H9 (cell line): ENCODE measurements at regions not wholly inside any gene's neighbourhood (a gene's known extent, or its start where the extent isn't known, plus 50 kb on each side); places are given as distances from the start of the nearest gene placed in this dataset.

Source experiments
- DNase-seq: peaks from one replicate; pipeline ENCODE4 v3.0.0-alpha.2; 2017
- H2AFZ ChIP-seq: one replicate; pipeline ENCODE4 v1.6.1; 2013; ENCODE audit warnings: mild to moderate bottlenecking, low read length, control low read depth, moderate library complexity
- H2AK5ac ChIP-seq: 2 replicates; pipeline ENCODE4 v1.6.1; 2013; ENCODE audit warnings: low read length, control low read depth, mixed read lengths; ENCODE audit not compliant: insufficient read length
- H2BK120ac ChIP-seq: one replicate; pipeline ENCODE4 v1.6.1; 2013; ENCODE audit warnings: low read depth, mild to moderate bottlenecking, low read length, control low read depth, inconsistent platforms; ENCODE audit not compliant: poor library complexity, severe bottlenecking
- H2BK12ac ChIP-seq: 2 replicates; pipeline ENCODE4 v1.6.1; 2013; ENCODE audit warnings: low read length, control low read depth, mixed read lengths, low read depth; ENCODE audit not compliant: insufficient read length
- H2BK15ac ChIP-seq: 2 replicates; pipeline ENCODE4 v1.6.1; 2013; ENCODE audit warnings: low read depth, low read length, control low read depth
- H2BK20ac ChIP-seq: one replicate; pipeline ENCODE4 v1.6.1; 2013; ENCODE audit warnings: low read depth, mild to moderate bottlenecking, low read length, control low read depth, inconsistent platforms; ENCODE audit not compliant: poor library complexity, severe bottlenecking
- H2BK5ac ChIP-seq: 2 replicates; pipeline ENCODE4 v1.6.1; 2013; ENCODE audit warnings: low read length, control low read depth, mixed read lengths; ENCODE audit not compliant: insufficient read length
- H3K14ac ChIP-seq: 2 replicates; pipeline ENCODE4 v1.6.1; 2013; ENCODE audit warnings: low read length, control low read depth; ENCODE audit not compliant: insufficient read depth
- H3K18ac ChIP-seq: 2 replicates; pipeline ENCODE4 v1.6.1; 2013; ENCODE audit warnings: low read depth, mild to moderate bottlenecking, mixed read lengths, low read length, control low read depth; ENCODE audit not compliant: insufficient read length
- H3K23ac ChIP-seq: 2 replicates; pipeline ENCODE4 v1.6.1; 2013; ENCODE audit warnings: low read length, control low read depth, mixed read lengths, low read depth; ENCODE audit not compliant: insufficient read length
- H3K23me2 ChIP-seq: 2 replicates; pipeline ENCODE4 v1.6.1; 2013; ENCODE audit warnings: low read depth, mild to moderate bottlenecking, mixed read lengths, low read length, control low read depth; ENCODE audit not compliant: insufficient read length, poor library complexity, severe bottlenecking
- H3K27ac ChIP-seq: 2 replicates; pipeline ENCODE4 v1.5.1; 2013; ENCODE audit warnings: low read length, control low read depth, mixed read lengths, low read depth; ENCODE audit not compliant: insufficient read length
- H3K27me3 ChIP-seq: 2 replicates; pipeline ENCODE4 v1.6.1; 2013; ENCODE audit warnings: low read length, control low read depth, inconsistent platforms; ENCODE audit not compliant: insufficient read depth
- H3K4ac ChIP-seq: 2 replicates; pipeline ENCODE4 v1.6.1; 2013; ENCODE audit warnings: low read depth, mild to moderate bottlenecking, control low read depth, inconsistent platforms, low read length, moderate library complexity
- H3K4me1 ChIP-seq: 2 replicates; pipeline ENCODE4 v1.6.1; 2013; ENCODE audit warnings: low read length, control low read depth, inconsistent platforms; ENCODE audit not compliant: insufficient read depth
- H3K4me2 ChIP-seq: 2 replicates; pipeline ENCODE4 v1.6.1; 2013; ENCODE audit warnings: low read length, control low read depth, mixed read lengths; ENCODE audit not compliant: insufficient read length, insufficient read depth
- H3K56ac ChIP-seq: 2 replicates; pipeline ENCODE4 v1.6.1; 2013; ENCODE audit warnings: low read depth, mild to moderate bottlenecking, mixed read lengths, low read length, control low read depth; ENCODE audit not compliant: insufficient read length
- H3K79me1 ChIP-seq: 2 replicates; pipeline ENCODE4 v1.6.1; 2013; ENCODE audit warnings: low read depth, mild to moderate bottlenecking, moderate library complexity, low read length, control low read depth, inconsistent platforms; ENCODE audit not compliant: insufficient read depth, poor library complexity, severe bottlenecking
- H3K79me2 ChIP-seq: 2 replicates; pipeline ENCODE4 v1.6.1; 2013; ENCODE audit warnings: low read length, control low read depth, inconsistent platforms; ENCODE audit not compliant: insufficient read depth
- H3K9ac ChIP-seq: 2 replicates; pipeline ENCODE4 v1.6.1; 2013; ENCODE audit warnings: low read length, control low read depth, mixed read lengths; ENCODE audit not compliant: insufficient read length; ENCODE audit errors: extremely low read depth
- H3K9me3 ChIP-seq: one replicate; pipeline ENCODE4 v1.6.1; 2013; ENCODE audit warnings: low read depth, low read length, inconsistent platforms; ENCODE audit not compliant: control insufficient read depth
- H3T11ph ChIP-seq: one replicate; pipeline ENCODE4 v1.6.1; 2013; ENCODE audit warnings: mild to moderate bottlenecking, low read length, control low read depth, inconsistent platforms
- H4K20me1 ChIP-seq: one replicate; pipeline ENCODE4 v1.6.1; 2013; ENCODE audit not compliant: control insufficient read depth, insufficient read length, insufficient read depth
- H4K5ac ChIP-seq: 2 replicates; pipeline ENCODE4 v1.6.1; 2013; ENCODE audit warnings: low read depth, mild to moderate bottlenecking, mixed read lengths, low read length, control low read depth; ENCODE audit not compliant: insufficient read length
- H4K8ac ChIP-seq: replicated peaks from 2 replicates; pipeline ENCODE4 v1.6.1; 2013; ENCODE audit warnings: low read length, control low read depth, mixed read lengths, low read depth; ENCODE audit not compliant: insufficient read length
- H4K91ac ChIP-seq: 2 replicates; pipeline ENCODE4 v1.6.1; 2013; ENCODE audit warnings: low read depth, mild to moderate bottlenecking, moderate library complexity, mixed read lengths, low read length, control low read depth; ENCODE audit not compliant: insufficient read length
- H3K27ac Mint-ChIP-seq, 3 experiments: 2 replicates in 2 of 3; 3 replicates in 1 of 3; pipeline ENCODE4 v1.8.0; 2020 to 2021; ENCODE audit warnings: mixed read lengths in 3 of 3, mild to moderate bottlenecking in 1 of 3, moderate library complexity in 1 of 3
- H3K27me3 Mint-ChIP-seq: 2 replicates; pipeline ENCODE4 v1.8.0; 2021; ENCODE audit warnings: low read depth, mild to moderate bottlenecking, moderate library complexity, mixed read lengths
- H3K36me3 Mint-ChIP-seq, 3 experiments: 2 replicates in 2 of 3; 3 replicates in 1 of 3; pipeline ENCODE4 v1.8.0; 2020 to 2021; ENCODE audit warnings: low read depth in 3 of 3, mixed read lengths in 3 of 3; ENCODE audit not compliant: insufficient read depth in 1 of 3
- H3K4me1 Mint-ChIP-seq, 2 experiments: 2 replicates each; pipeline ENCODE4 v1.8.0; 2020; ENCODE audit warnings: mixed read lengths in 2 of 2
- H3K4me3 Mint-ChIP-seq, 2 experiments: 2 replicates in 1 of 2; 3 replicates in 1 of 2; pipeline ENCODE4 v1.8.0; 2020 to 2021; ENCODE audit warnings: mild to moderate bottlenecking in 2 of 2, mixed read lengths in 2 of 2, moderate library complexity in 1 of 2
- H3K9me3 Mint-ChIP-seq, 2 experiments: 2 replicates in 1 of 2; 3 replicates in 1 of 2; pipeline ENCODE4 v1.8.0; 2020; ENCODE audit warnings: mild to moderate bottlenecking in 2 of 2, mixed read lengths in 2 of 2, moderate library complexity in 1 of 2
- CTCF ChIP-seq: fragments of 200-600 bp; sonication (generic); conservative IDR thresholded peaks from 3 replicates; pipeline ENCODE4 v1.8.0; 2021; ENCODE audit warnings: antibody characterized with exemption, mild to moderate bottlenecking
- WGBS: extraction: QIAGEN DNeasy Blood & Tissue Kit; methylation state at CpG from one replicate; pipeline ENCODE4 v1.1.7; 2013; ENCODE audit warnings: missing lambda C conversion rate, low lambda C conversion rate, mixed read lengths; ENCODE audit not compliant: insufficient read length; ENCODE audit errors: extremely low coverage; 5-methylcytosine and 5-hydroxymethylcytosine counted together

GRCh38 chr6:148269386-148269785, 73.3 kb upstream of the SASH1 start:
- Mint-ChIP-seq H3K36me3 (no peaks in the 10 kb centered on the region), H3K4me3 (no peak overlapping the region), H3K4me1 (peaks cover 6 to 10% of the 10 kb centered on the region in 2 experiments), H3K27ac (no peak overlapping the region), H3K9me3 (no peaks in the 10 kb centered on the region), H3K27me3 (no peaks in the 10 kb centered on the region; the same call in 1 of the 2 replicates)
- Histone ChIP-seq H2AFZ (no peak overlapping the region), H3K9me3 (no peaks in the 10 kb centered on the region), H3K9ac (no peak overlapping the region), H2AK5ac (no peak overlapping the region), H3K79me1 (no peaks in the 10 kb centered on the region), H4K8ac (no peak overlapping the region), H2BK5ac (no peak overlapping the region), H3K4me2 (no peak overlapping the region), H2BK20ac (no peak overlapping the region), H3K18ac (no peak overlapping the region), H2BK15ac (no peak overlapping the region), H4K20me1 (no peaks in the 10 kb centered on the region), H3K4ac (no peak overlapping the region), H2BK120ac (no peak overlapping the region), H3K79me2 (no peaks in the 10 kb centered on the region), H3K56ac (no peak overlapping the region), H2BK12ac (no peak overlapping the region), H3T11ph (no peak overlapping the region), H3K14ac (no peak overlapping the region), H3K23me2 (no peaks in the 10 kb centered on the region), H3K27ac (no peak overlapping the region), H3K4me1 (peaks cover 4% of the 10 kb centered on the region), H3K23ac (no peak overlapping the region), H4K5ac (no peak overlapping the region), H3K27me3 (no peaks in the 10 kb centered on the region), H4K91ac (no peak overlapping the region)
- TF ChIP-seq CTCF = no peak
- WGBS = no CpG with 5 or more reads among the region's 3 CpGs
- DNase-seq = no peak
